GM20431 (cell line): ENCODE measurements at regions not wholly inside any gene's neighbourhood (a gene's known extent, or its start where the extent isn't known, plus 50 kb on each side); places are given as distances from the start of the nearest gene placed in this dataset.

ENCODE experiments used
- in situ Hi-C: fragments of 300-500 bp; cut with MseI, MboI; formaldehyde crosslinking; loops from one replicate; pipeline ENCODE4 v1.15.0; 2020; ENCODE audit warnings: low sequenced_read_pairs; ENCODE audit not compliant: unreplicated experiment

- in situ Hi-C loops: no loop called here
Measured at GRCh38 chr13:74978591-74978990, 503.4 kb downstream of the TBC1D4 start.

DNA sequence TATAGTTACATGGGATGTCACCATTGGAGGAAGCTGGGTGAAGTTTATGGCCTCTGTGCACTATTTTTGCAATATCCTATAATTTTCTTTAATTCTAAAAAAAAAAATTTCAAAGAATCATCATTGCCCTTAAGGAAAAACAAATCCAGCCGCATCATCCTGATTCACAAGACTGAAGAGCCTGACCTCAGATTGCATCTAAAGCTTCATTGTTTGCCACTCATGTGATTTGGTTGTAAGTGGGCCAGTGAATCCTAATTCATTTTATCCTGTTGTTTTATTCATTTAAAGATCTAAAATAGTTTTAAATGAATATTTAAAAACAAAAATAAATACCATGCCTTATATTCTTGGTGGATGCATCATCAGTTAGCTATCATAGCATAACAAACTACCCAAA lies 504.5 kb downstream of the TBC1D4 start:
- in situ Hi-C loops: no loop called here

DNA sequence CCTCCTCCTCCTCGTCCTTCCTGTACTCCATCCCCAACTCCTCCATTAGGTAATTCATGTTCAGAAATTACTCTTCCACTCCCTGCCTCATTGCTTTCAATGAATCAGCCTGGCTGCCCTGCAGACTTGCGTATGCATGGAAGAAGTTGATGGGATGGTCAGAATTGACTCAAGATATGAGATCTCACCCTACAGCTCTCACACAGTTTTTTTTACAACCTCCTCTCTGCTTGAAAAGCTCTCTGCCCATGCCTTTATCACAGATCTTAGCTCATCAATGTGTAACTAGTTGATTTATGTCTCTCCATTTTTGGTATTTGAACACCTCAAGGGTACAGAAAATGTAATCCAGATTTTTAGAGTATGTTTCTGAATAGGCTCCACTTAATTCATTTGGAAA lies 506.9 kb downstream of the TBC1D4 start:
- in situ Hi-C loops: no loop called here

DNA sequence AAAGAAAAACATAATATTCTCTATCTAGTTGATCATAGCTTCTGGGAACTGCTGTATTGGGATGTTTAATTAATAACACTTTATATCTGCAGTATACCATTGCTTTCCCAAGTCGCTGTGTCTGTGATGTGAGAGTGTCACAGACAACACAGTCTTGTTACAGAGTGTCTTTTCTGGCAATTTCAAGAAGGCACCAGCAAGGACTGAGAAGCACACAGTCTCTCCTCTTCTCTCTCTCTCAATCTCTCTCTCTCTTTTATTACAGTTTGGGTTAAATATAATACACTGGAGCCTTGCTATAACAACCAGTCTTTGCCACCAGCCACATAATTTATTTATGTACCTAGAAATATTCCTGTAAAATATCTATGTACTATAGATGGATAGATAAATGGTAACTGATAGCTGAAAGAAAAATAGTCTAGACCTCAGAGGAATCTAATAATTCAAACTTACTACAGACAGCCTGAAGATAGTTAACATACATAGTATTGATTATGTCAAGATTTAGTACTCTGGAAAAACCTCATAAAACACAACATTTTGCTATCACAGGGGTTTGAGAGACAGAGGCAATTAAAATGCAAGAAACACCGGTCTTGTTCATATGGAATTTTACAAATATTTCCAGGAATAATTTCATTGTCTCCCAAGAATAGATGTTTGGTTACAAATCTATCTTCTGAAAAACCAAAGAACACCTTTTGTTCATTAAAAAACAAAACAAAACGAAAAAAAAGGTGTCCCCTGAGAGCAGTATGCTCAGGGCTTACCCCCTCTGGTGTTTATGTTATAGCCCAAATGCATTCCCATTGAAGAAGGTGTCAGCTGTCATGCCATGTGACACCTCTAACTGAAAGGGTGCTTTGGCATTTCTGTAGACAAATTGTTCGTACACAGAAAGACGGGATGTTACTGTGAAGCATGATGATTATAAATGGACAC lies 507.8 kb downstream of the TBC1D4 start:
- in situ Hi-C loops: no loop called here

- in situ Hi-C loops: no loop called here
Measured at GRCh38 chr13:74969419-74969818, 512.5 kb downstream of the TBC1D4 start.

GRCh38 chr13:74966814-74967424 lies 515.0 kb downstream of the TBC1D4 start:
- in situ Hi-C loops: no loop called here

- in situ Hi-C loops: no loop called here
Measured at GRCh38 chr13:74966275-74966674, 515.7 kb downstream of the TBC1D4 start.

- in situ Hi-C loops: no loop called here
Measured at GRCh38 chr13:74945637-74946036, 536.3 kb downstream of the TBC1D4 start.

DNA sequence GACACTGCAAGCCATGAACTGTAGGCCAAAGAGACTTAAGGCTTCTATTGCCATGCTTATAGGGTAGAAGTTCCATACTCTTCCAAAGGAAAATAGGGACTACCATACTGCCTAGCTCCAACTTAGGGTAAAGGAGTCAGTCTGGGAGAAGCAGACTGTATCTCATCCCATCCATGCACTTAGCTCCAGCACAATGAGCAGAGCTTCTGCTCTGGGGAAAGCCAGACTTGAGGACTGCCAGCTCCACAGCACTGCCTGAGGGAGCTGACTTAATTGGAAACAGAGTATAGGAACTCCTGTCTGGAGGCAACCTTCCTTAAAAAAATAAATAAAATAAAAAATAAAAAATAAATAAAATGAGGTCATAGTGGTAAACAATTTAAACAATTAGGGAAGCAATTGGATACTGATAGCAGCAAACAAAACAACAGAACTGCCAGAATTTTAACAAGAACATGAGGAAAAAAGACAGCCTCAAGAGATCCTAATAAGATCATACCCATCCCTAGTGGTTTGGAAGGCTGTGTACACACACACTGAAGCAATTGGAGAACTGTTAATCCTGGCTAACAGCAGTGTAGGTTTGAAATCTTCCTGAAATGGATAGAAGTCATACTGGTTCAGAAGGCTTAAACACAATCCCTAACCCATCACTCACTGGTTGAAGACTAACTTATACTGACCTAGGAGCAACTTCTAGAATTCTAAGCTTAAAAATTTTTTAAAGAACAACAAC lies 550.1 kb downstream of the TBC1D4 start:
- in situ Hi-C loops: no loop called here

DNA sequence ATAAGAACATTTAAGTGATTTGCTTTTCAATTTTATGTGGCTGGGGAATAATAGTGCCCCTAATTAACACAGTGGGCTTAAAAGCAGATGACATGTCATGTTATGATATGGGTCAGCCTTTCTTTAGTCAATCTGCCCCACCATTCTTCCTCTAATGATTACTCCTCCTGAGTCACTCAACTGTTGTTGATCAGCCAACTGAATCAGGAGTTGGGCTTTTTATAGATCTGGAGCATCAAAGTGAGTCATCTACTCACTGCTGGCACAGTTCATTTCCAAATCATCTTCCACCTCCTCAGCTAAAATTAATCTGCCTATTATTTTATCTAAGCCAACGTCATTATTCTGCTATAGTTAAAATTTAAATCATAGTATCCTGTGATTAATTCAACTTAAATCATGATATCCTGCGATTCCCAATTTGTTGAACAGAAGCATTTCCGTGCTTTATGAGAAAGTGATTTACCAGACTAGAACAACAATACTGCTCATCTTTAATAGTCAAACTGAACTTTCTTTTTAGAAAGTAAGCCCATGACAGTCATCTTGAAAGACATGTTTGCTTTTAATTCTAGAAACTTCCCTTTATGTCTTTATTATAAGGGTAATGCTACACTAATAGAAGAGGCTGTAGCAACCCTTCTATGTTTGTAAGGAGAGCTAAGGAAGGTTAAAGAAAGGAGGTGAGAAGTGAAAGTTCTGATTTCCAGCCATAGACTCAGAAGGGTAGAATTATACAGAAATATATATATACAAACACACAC lies 551.4 kb downstream of the TBC1D4 start:
- in situ Hi-C loops: no loop called here

- in situ Hi-C loops: no loop called here
Measured at GRCh38 chr13:74929436-74929835, 552.5 kb downstream of the TBC1D4 start.

DNA sequence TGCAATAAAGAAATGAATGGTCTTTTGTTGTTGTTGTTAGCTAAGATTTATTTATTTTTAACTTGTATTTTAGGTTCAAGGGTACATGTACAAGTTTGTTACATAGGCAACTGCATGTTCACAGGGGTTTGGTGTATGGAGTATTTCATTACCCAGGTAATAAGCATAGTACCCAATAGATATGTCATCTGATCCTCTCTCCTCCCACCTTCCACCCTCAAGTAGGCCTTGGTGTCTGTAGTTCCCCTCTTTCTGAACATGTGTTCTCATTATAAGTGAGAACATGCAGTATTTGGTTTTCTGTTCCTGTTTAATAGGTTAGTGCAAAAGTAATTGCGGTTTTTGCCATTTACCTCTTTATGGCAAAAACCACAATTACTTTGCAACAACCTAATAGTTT lies 554.1 kb downstream of the TBC1D4 start:
- in situ Hi-C loops: no loop called here

DNA sequence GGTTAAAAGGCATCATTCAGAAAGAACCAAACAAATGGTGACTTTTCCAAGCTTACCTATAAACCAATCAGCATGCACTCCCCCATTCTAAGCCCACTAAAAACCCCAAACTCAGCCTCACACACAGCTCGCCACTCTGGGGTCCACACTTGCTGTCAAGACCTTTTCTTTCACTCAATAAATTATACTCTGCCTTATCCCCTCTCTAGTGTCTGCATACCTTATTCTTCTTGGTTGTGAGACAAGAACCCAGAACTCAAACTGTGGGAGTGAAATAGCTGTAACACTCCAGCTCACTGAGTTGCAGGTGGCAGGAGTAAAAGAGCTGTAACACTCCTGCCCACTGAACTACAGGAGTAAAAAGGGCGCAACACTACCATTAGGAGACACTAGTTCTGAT lies 559.0 kb downstream of the TBC1D4 start:
- in situ Hi-C loops: no loop called here

DNA sequence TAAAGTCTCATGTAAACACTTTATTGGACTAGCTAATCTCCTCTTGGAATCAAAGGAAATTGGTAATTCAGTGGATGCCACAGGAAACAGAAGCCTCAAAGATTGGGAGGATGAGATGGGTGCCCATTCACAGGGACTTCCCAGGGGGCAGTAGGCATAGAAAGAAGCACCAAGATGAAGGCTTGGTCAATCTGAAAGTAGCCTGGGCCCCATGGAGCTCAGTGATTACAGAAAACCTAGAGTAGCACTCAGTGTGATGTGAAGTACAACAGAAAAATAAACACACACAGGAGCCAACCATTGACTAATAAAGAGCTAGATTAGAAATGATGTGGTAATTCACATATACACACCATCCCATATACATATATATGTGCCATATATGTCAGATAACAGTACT lies 560.6 kb downstream of the TBC1D4 start:
- in situ Hi-C loops: no loop called here

DNA sequence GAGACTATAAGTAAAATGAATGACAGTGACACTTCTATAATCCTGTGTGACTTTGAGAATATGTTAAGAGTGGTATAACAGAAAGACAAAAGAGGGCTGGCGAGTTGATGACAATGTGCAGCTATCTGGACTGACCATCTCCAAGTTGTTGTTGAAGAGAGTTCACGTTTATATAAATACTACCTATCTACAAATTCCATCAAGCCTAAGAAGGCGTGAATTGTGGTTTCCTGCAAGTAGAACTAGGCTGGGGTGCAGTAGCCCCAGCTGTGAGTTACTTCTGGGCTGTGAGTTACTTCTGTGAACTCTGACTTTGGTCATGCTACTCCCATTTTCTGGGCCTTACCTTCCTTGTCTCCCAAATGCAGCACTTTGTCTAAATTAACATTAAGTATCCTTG lies 561.0 kb downstream of the TBC1D4 start:
- in situ Hi-C loops: no loop called here

GRCh38 chr13:74920361-74920760 lies 561.6 kb downstream of the TBC1D4 start:
- in situ Hi-C loops: no loop called here

DNA sequence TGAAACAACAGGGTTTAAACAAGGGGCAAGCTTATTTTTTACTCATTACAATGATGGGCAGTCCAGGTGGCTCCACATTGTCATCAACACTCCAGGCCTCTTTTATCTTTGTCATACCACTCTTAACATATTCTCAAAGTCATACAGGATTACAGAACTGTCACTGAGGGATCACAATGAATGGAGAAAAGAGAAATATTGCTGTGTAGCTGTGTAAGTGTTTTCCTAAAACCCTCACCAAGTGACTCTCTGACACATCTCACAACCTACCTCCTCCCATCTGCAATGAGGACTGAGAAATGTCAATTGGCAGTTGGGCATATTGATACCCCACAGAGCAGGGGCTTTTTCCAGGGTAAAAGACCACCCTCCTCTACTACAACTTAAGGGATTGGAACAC lies 562.1 kb downstream of the TBC1D4 start:
- in situ Hi-C loops: no loop called here

- in situ Hi-C loops: no loop called here
Measured at GRCh38 chr13:74912898-74913297, 569.1 kb downstream of the TBC1D4 start.

GRCh38 chr13:74910415-74910814 lies 571.6 kb downstream of the TBC1D4 start:
- in situ Hi-C loops: no loop called here

- in situ Hi-C loops: no loop called here
Measured at GRCh38 chr13:74907788-74908187, 574.2 kb downstream of the TBC1D4 start.
